Muscle of leg (tissue), 3 donors: ENCODE measurements at regions not wholly inside any gene's neighbourhood (a gene's known extent, or its start where the extent isn't known, plus 50 kb on each side); places are given as distances from the start of the nearest gene placed in this dataset.

Experiments used
- DNase-seq: peaks from one replicate; pipeline ENCODE4 v3.0.0; 2013
- H3K27ac ChIP-seq: one replicate; pipeline ENCODE4 v1.5.1; 2013; ENCODE audit warnings: mild to moderate bottlenecking, low read length, control low read depth
- H3K27me3 ChIP-seq: one replicate; pipeline ENCODE4 v1.6.1; 2013; ENCODE audit warnings: low read length; ENCODE audit not compliant: control insufficient read depth, insufficient read depth
- H3K36me3 ChIP-seq: one replicate; pipeline ENCODE4 v1.6.1; 2013; ENCODE audit warnings: low read length; ENCODE audit not compliant: control insufficient read depth, insufficient read depth
- H3K4me1 ChIP-seq: one replicate; pipeline ENCODE4 v1.6.1; 2013; ENCODE audit warnings: low read length; ENCODE audit not compliant: control insufficient read depth, insufficient read depth
- H3K4me3 ChIP-seq: one replicate; pipeline ENCODE4 v1.5.1; 2013; ENCODE audit warnings: low read length, control low read depth
- H3K9me3 ChIP-seq: replicated peaks from 2 replicates; pipeline ENCODE4 v1.6.1; 2013; ENCODE audit warnings: low read depth, low read length; ENCODE audit not compliant: control insufficient read depth
- WGBS: methylation state at CpG from one replicate; pipeline ENCODE4 v1.1.5; 2013; ENCODE audit warnings: missing lambda C conversion rate; ENCODE audit not compliant: insufficient coverage; 5-methylcytosine and 5-hydroxymethylcytosine counted together

GRCh38 chr13:111916201-111916600 lies 150.7 kb upstream of the SOX1 start:
- Histone ChIP-seq H3K4me3 (no peak overlapping the region), H3K36me3 (no peaks in the 10 kb centered on the region), H3K27ac (no peak overlapping the region), H3K4me1 (peaks cover 8% of the 10 kb centered on the region), H3K9me3 (no peaks in the 10 kb centered on the region), H3K27me3 (peaks cover 66% of the 10 kb centered on the region)
- no peak for DNase-seq
- WGBS: 80% methylated on average over 4 of the region's 6 CpGs

DNA sequence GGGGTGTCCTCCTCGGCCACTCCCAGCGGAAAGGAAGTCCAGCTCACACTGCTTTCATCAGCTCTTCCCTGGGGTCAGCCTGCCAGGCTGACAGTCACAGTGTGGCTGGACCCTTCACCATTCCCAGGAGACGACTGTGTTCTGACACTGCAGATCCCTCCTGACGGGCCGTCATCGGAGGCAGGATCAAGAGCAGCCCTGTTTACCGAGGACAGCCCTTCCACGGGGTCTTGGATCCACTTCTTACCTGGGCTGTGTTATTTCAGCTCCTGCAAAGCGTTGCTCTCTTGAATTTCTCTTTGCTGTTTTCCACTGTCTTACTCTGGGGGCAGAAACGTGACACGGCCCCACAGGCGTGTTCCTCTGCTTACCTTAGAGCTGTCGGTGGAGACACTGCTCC lies 149.9 kb upstream of the SOX1 start:
- no peaks in the 10 kb centered on the region for H3K9me3 ChIP-seq
- DNase-seq: no peak
- no peak overlapping the region for H3K4me3 ChIP-seq
- no peak overlapping the region for H3K27ac ChIP-seq
- H3K27me3 ChIP-seq: peaks cover 65% of the 10 kb centered on the region
- H3K4me1 ChIP-seq: peaks cover 8% of the 10 kb centered on the region
- H3K36me3 ChIP-seq: no peaks in the 10 kb centered on the region
- WGBS: 65% methylated on average over 13 of the region's 13 CpGs

- H3K9me3 ChIP-seq: no peaks in the 10 kb centered on the region
- peaks cover 7% of the 10 kb centered on the region for H3K4me1 ChIP-seq
- DNase-seq: no peak
- peaks cover 63% of the 10 kb centered on the region for H3K27me3 ChIP-seq
- WGBS: 92% methylated on average over 10 of the region's 16 CpGs
- H3K4me3 ChIP-seq: no peak overlapping the region
- H3K27ac ChIP-seq: no peak overlapping the region
- no peaks in the 10 kb centered on the region for H3K36me3 ChIP-seq
Measured at GRCh38 chr13:111917901-111918300, 149.0 kb upstream of the SOX1 start.

- peaks cover 54% of the 10 kb centered on the region for H3K27me3 ChIP-seq
Measured at GRCh38 chr13:111919286-111919685, 147.7 kb upstream of the SOX1 start.

GRCh38 chr13:111919849-111920248 lies 147.1 kb upstream of the SOX1 start:
- Histone ChIP-seq H3K27ac (no peak overlapping the region), H3K4me1 (no peaks in the 10 kb centered on the region), H3K27me3 (peaks cover 54% of the 10 kb centered on the region), H3K36me3 (no peaks in the 10 kb centered on the region), H3K4me3 (no peak overlapping the region), H3K9me3 (no peaks in the 10 kb centered on the region)
- WGBS: 31% methylated on average over 13 of the region's 13 CpGs
- no peak for DNase-seq

More at GRCh38 chr13:111919286-111919685, 147.7 kb upstream of the SOX1 start:
- H3K4me1 ChIP-seq: no peaks in the 10 kb centered on the region
- H3K9me3 ChIP-seq: no peaks in the 10 kb centered on the region
- H3K27ac ChIP-seq: no peak overlapping the region
- no peaks in the 10 kb centered on the region for H3K36me3 ChIP-seq
- DNase-seq: no peak
- no peak overlapping the region for H3K4me3 ChIP-seq
- WGBS: 51% methylated on average over 12 of the region's 13 CpGs

GRCh38 chr13:111920306-111920931 lies 146.5 kb upstream of the SOX1 start:
- no peak overlapping the region for H3K27ac ChIP-seq
- no peaks in the 10 kb centered on the region for H3K9me3 ChIP-seq
- H3K4me1 ChIP-seq: no peaks in the 10 kb centered on the region
- 74% methylated on average over 21 of the region's 21 CpGs for WGBS
- no peak for DNase-seq
- no peak overlapping the region for H3K4me3 ChIP-seq
- H3K27me3 ChIP-seq: peaks cover 55% of the 10 kb centered on the region
- H3K36me3 ChIP-seq: no peaks in the 10 kb centered on the region

DNA sequence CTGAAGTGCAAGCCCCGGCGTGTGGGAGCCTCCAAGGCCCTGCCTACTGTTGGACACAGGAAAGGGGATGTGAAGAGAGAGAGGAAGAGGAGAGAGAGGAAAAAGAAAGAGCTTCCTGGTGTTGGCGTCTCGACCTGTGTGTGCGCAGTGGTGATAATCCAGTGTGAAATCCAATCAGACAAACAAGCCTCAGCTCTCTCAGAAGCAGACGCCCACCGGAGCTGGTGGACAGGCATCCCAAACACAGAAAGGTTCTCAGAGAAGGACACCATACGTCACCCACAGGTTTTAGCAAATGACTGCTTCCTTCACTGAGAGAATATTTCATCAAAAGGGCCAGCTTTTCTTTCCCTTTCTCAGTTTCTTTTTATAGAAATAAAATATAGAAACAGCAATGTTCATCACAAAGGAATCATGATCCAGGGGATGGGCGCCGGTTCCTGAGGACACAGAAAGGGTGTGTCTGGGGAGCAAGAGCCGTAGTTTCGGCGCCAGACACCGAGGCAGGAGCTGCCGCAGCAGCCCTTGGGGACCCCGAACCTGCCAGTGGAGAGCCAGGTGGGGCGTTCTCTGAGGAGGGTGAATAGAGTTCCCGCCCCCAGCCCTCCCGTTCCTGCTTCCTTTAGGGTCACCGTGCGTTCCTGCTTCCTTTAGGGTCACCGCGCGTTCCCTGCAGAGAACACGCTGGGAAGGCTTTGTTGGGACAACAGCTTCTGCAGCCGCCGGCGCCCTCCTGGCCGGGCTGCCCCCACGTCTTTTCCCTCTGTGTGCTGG lies 145.8 kb upstream of the SOX1 start:
- peaks cover 55% of the 10 kb centered on the region for H3K27me3 ChIP-seq
- H3K9me3 ChIP-seq: no peaks in the 10 kb centered on the region
- H3K4me3 ChIP-seq: no peak overlapping the region
- H3K4me1 ChIP-seq: no peaks in the 10 kb centered on the region
- WGBS: 22% methylated on average over 18 of the region's 30 CpGs
- no peaks in the 10 kb centered on the region for H3K36me3 ChIP-seq
- H3K27ac ChIP-seq: no peak overlapping the region
- DNase-seq: no peak

GRCh38 chr13:111922086-111922485 lies 144.9 kb upstream of the SOX1 start:
- Histone ChIP-seq H3K4me3 (no peak overlapping the region), H3K4me1 (no peaks in the 10 kb centered on the region), H3K9me3 (no peaks in the 10 kb centered on the region), H3K27me3 (peaks cover 58% of the 10 kb centered on the region), H3K27ac (no peak overlapping the region), H3K36me3 (no peaks in the 10 kb centered on the region)
- 74% methylated on average over 7 of the region's 10 CpGs for WGBS
- no peak for DNase-seq

GRCh38 chr13:111923439-111923838 lies 143.5 kb upstream of the SOX1 start:
- peaks cover 57% of the 10 kb centered on the region for H3K27me3 ChIP-seq
- no peaks in the 10 kb centered on the region for H3K4me1 ChIP-seq
- no peaks in the 10 kb centered on the region for H3K9me3 ChIP-seq
- 20% methylated on average over 1 of the region's 5 CpGs for WGBS
- H3K4me3 ChIP-seq: no peak overlapping the region
- no peak for DNase-seq
- H3K27ac ChIP-seq: no peak overlapping the region
- no peaks in the 10 kb centered on the region for H3K36me3 ChIP-seq

GRCh38 chr13:111923991-111924677 lies 142.8 kb upstream of the SOX1 start:
- peaks cover 57% of the 10 kb centered on the region for H3K27me3 ChIP-seq
- H3K4me3 ChIP-seq: no peak overlapping the region
- no peaks in the 10 kb centered on the region for H3K4me1 ChIP-seq
- 53% methylated on average over 11 of the region's 15 CpGs for WGBS
- DNase-seq: no peak
- no peak overlapping the region for H3K27ac ChIP-seq
- no peaks in the 10 kb centered on the region for H3K36me3 ChIP-seq
- no peaks in the 10 kb centered on the region for H3K9me3 ChIP-seq
